ENCODE measurements at regions not wholly inside any gene's neighbourhood (a gene's known extent, or its start where the extent isn't known, plus 50 kb on each side); places are given as distances from the start of the nearest gene placed in this dataset.
"Not testable (repeated sequence)": the region's sequence is repeated elsewhere in the genome, so short reads cannot be mapped to it uniquely, and the experiment has no call there.

GRCh38 chr12:4157122-4157521 is 116.4 kb upstream of the CCND2 start:
- DNase-seq (ENCODE audit: low read depth in 3 of 3): no peak

- DNase-seq (ENCODE audit: low read depth in 3 of 3): no peak
Measured at GRCh38 chr12:4156317-4156716, 117.2 kb upstream of the CCND2 start.

GRCh38 chr12:4154672-4155225 is 118.8 kb upstream of the CCND2 start:
- DNase-seq (ENCODE audit: low read depth in 3 of 3): no peak

- peak; percentile 37 to 69 (median 38) for DNase-seq (ENCODE audit: low read depth in 3 of 3)
Measured at GRCh38 chr12:4153343-4153892, 120.1 kb upstream of the CCND2 start.

- no peak for DNase-seq (ENCODE audit: low read depth in 3 of 3)
Measured at GRCh38 chr12:4152145-4152795, 121.3 kb upstream of the CCND2 start.

- DNase-seq (ENCODE audit: low read depth in 3 of 3): no peak
Measured at GRCh38 chr12:4151362-4152121, 122.0 kb upstream of the CCND2 start.

GRCh38 chr12:4150355-4150754 is 123.2 kb upstream of the CCND2 start:
- not testable (repeated sequence) for DNase-seq (ENCODE audit: low read depth in 3 of 3)

GRCh38 chr12:4148418-4149056 is 125.0 kb upstream of the CCND2 start:
- peak in 1 of 3 experiments; percentile 47 for DNase-seq (ENCODE audit: low read depth in 3 of 3)

- no peak for DNase-seq (ENCODE audit: low read depth in 3 of 3)
Measured at GRCh38 chr12:4147031-4147481, 126.5 kb upstream of the CCND2 start.

GRCh38 chr12:4145990-4146859 is 127.3 kb upstream of the CCND2 start:
- peak; percentile 50 to 71 (median 55) for DNase-seq (ENCODE audit: low read depth in 3 of 3)

GRCh38 chr12:4144676-4145075 is 128.9 kb upstream of the CCND2 start:
- DNase-seq (ENCODE audit: low read depth in 3 of 3): no peak

GRCh38 chr12:4143896-4144295 is 129.7 kb upstream of the CCND2 start:
- no peak for DNase-seq (ENCODE audit: low read depth in 3 of 3)

- no peak for DNase-seq (ENCODE audit: low read depth in 3 of 3)
Measured at GRCh38 chr12:4141348-4142270, 132.0 kb upstream of the CCND2 start.

GRCh38 chr12:4140581-4141301 is 132.8 kb upstream of the CCND2 start:
- no peak for DNase-seq (ENCODE audit: low read depth in 3 of 3)

GRCh38 chr12:4139191-4139590 is 134.4 kb upstream of the CCND2 start:
- no peak for DNase-seq (ENCODE audit: low read depth in 3 of 3)

- not testable (repeated sequence) for DNase-seq (ENCODE audit: low read depth in 3 of 3)
Measured at GRCh38 chr12:4138532-4138931, 135.0 kb upstream of the CCND2 start.

GRCh38 chr12:4138051-4138450 is 135.5 kb upstream of the CCND2 start:
- DNase-seq (ENCODE audit: low read depth in 3 of 3): no peak

GRCh38 chr12:4137441-4137840 is 136.1 kb upstream of the CCND2 start:
- no peak for DNase-seq (ENCODE audit: low read depth in 3 of 3)

- no peak for DNase-seq (ENCODE audit: low read depth in 3 of 3)
Measured at GRCh38 chr12:4137015-4137414, 136.5 kb upstream of the CCND2 start.

Data from stimulated activated CD4-positive, alpha-beta T cell treated with anti-CD3 and anti-CD28 coated beads, TNF-alpha, amount 100 ng/mL, for 24 hours (primary cell).